Neural progenitor cell (in vitro differentiated cells): ENCODE measurements at regions not wholly inside any gene's neighbourhood (a gene's known extent, or its start where the extent isn't known, plus 50 kb on each side); places are given as distances from the start of the nearest gene placed in this dataset.

Experiments used
- DNase-seq: peaks from one replicate; pipeline ENCODE4 v3.0.0-alpha.2; 2016; ENCODE audit warnings: low spot score
- H2AFZ ChIP-seq: fragments of 200-600 bp; sonication (generic); replicated peaks from 2 replicates; pipeline ENCODE4 v1.6.1; 2016; ENCODE audit warnings: antibody characterized with exemption
- H3F3A ChIP-seq: fragments of 200-600 bp; sonication (generic); 2 replicates; pipeline ENCODE4 v1.6.1; 2016; ENCODE audit warnings: antibody characterized with exemption, low read depth
- H3K27ac ChIP-seq: fragments of 200-600 bp; sonication (generic); 2 replicates; pipeline ENCODE4 v1.5.1; 2016; ENCODE audit warnings: mild to moderate bottlenecking
- H3K27me3 ChIP-seq: fragments of 200-600 bp; sonication (generic); 2 replicates; pipeline ENCODE4 v1.6.1; 2016; ENCODE audit warnings: mild to moderate bottlenecking, moderate library complexity
- H3K36me3 ChIP-seq: fragments of 200-600 bp; sonication (generic); 2 replicates; pipeline ENCODE4 v1.5.1; 2016
- H3K4me1 ChIP-seq: fragments of 200-600 bp; sonication (generic); 2 replicates; pipeline ENCODE4 v1.6.1; 2016; ENCODE audit warnings: mixed run types
- H3K4me2 ChIP-seq: fragments of 200-600 bp; sonication (generic); 2 replicates; pipeline ENCODE4 v1.6.1; 2016
- H3K4me3 ChIP-seq: fragments of 200-600 bp; sonication (generic); 2 replicates; pipeline ENCODE4 v1.5.1; 2016
- H3K79me2 ChIP-seq: fragments of 200-600 bp; sonication (generic); 2 replicates; pipeline ENCODE4 v1.6.1; 2016; ENCODE audit warnings: low read depth
- H3K9ac ChIP-seq: fragments of 200-600 bp; sonication (generic); 2 replicates; pipeline ENCODE4 v1.6.1; 2016
- H3K9me3 ChIP-seq: fragments of 200-600 bp; sonication (generic); 2 replicates; pipeline ENCODE4 v1.5.1; 2016; ENCODE audit warnings: low read depth
- H4K20me1 ChIP-seq: fragments of 200-600 bp; sonication (generic); 2 replicates; pipeline ENCODE4 v1.6.1; 2016; ENCODE audit warnings: low read depth
- H3K27ac Mint-ChIP-seq: 3 replicates; pipeline ENCODE4 v1.8.0; 2021; ENCODE audit warnings: mixed read lengths
- H3K27me3 Mint-ChIP-seq: 2 replicates; pipeline ENCODE4 v1.8.0; 2022; ENCODE audit warnings: low read depth, mild to moderate bottlenecking, inconsistent platforms, moderate library complexity, mixed read lengths; ENCODE audit not compliant: insufficient read depth
- H3K36me3 Mint-ChIP-seq: 3 replicates; pipeline ENCODE4 v1.8.0; 2021; ENCODE audit warnings: mixed read lengths
- H3K4me1 Mint-ChIP-seq: 3 replicates; pipeline ENCODE4 v1.8.0; 2021; ENCODE audit warnings: mixed read lengths
- H3K4me3 Mint-ChIP-seq: 3 replicates; pipeline ENCODE4 v1.8.0; 2021; ENCODE audit warnings: mild to moderate bottlenecking, moderate library complexity, mixed read lengths
- H3K9me3 Mint-ChIP-seq: 3 replicates; pipeline ENCODE4 v1.8.0; 2020; ENCODE audit warnings: mixed read lengths
- CTCF ChIP-seq: fragments of 200-600 bp; sonication (generic); IDR thresholded peaks from 2 replicates; pipeline ENCODE4 v1.5.1; 2017; ENCODE audit warnings: antibody characterized with exemption, mild to moderate bottlenecking
- EZH2 ChIP-seq: fragments of 200-600 bp; sonication (generic); IDR thresholded peaks from 2 replicates; pipeline ENCODE4 v1.6.1; 2017; ENCODE audit warnings: antibody characterized with exemption, mild to moderate bottlenecking, moderate library complexity
- EZH2phosphoT487 ChIP-seq: fragments of 200-600 bp; sonication (generic); IDR thresholded peaks from 2 replicates; pipeline ENCODE4 v1.6.1; 2017; ENCODE audit warnings: antibody characterized with exemption

DNA sequence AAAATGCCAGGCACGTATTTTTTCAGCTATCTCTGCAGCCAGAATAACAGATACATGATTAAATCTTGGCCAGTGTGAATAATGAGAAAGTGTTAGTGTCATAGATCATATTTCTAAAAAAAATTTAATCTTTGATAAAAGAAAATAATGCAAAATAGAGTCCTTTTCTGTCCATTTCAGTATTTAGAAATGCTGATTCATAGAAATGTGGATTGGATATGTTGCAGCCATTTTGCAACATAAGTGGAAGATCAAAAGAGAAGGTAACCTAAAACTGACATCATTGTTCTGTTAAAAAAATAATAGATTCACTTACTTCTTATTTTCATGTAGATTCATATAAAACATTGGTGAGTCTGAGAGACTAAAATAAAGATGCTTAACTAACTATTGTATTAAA, 1010.3 kb downstream of the LRFN5 start:
- no peak overlapping the region for H3K4me2 ChIP-seq
- H2AFZ ChIP-seq: no peak overlapping the region
- Mint-ChIP-seq H3K4me3 (no peak overlapping the region), H3K9me3 (no peaks in the 10 kb centered on the region), H3K36me3 (no peaks in the 10 kb centered on the region), H3K27me3 (peaks cover 6% of the 10 kb centered on the region), H3K27ac (no peak overlapping the region), H3K4me1 (no peaks in the 10 kb centered on the region)
- H3K9ac ChIP-seq: no peak overlapping the region
- no peak overlapping the region for H3K4me3 ChIP-seq
- H3K9me3 ChIP-seq: no peaks in the 10 kb centered on the region
- no peak overlapping the region for H3K27ac ChIP-seq
- H3K79me2 ChIP-seq: no peaks in the 10 kb centered on the region
- TF ChIP-seq EZH2phosphoT487: no peak
- TF ChIP-seq CTCF: no peak
- TF ChIP-seq EZH2: no peak
- no peaks in the 10 kb centered on the region for H3K27me3 ChIP-seq
- no peaks in the 10 kb centered on the region for H4K20me1 ChIP-seq
- DNase-seq: no peak
- no peaks in the 10 kb centered on the region for H3F3A ChIP-seq
- H3K4me1 ChIP-seq: no peaks in the 10 kb centered on the region
- no peaks in the 10 kb centered on the region for H3K36me3 ChIP-seq

GRCh38 chr14:42606839-42607238, 1000.2 kb downstream of the LRFN5 start:
- H3K9ac ChIP-seq: no peak overlapping the region
- H4K20me1 ChIP-seq: no peaks in the 10 kb centered on the region
- Mint-ChIP-seq H3K4me1 (no peaks in the 10 kb centered on the region), H3K36me3 (no peaks in the 10 kb centered on the region), H3K27me3 (no peaks in the 10 kb centered on the region), H3K4me3 (no peak overlapping the region), H3K27ac (no peak overlapping the region), H3K9me3 (peaks cover 3% of the 10 kb centered on the region)
- H3K4me2 ChIP-seq: no peak overlapping the region
- H3K4me1 ChIP-seq: no peaks in the 10 kb centered on the region
- H3K4me3 ChIP-seq: no peak overlapping the region
- H3K79me2 ChIP-seq: no peaks in the 10 kb centered on the region
- no peak for TF ChIP-seq EZH2
- TF ChIP-seq EZH2phosphoT487: no peak
- TF ChIP-seq CTCF: no peak
- H3F3A ChIP-seq: no peaks in the 10 kb centered on the region
- no peaks in the 10 kb centered on the region for H3K9me3 ChIP-seq
- no peak overlapping the region for H3K27ac ChIP-seq
- H3K27me3 ChIP-seq: no peaks in the 10 kb centered on the region
- no peaks in the 10 kb centered on the region for H3K36me3 ChIP-seq
- DNase-seq: no peak
- no peak overlapping the region for H2AFZ ChIP-seq

DNA sequence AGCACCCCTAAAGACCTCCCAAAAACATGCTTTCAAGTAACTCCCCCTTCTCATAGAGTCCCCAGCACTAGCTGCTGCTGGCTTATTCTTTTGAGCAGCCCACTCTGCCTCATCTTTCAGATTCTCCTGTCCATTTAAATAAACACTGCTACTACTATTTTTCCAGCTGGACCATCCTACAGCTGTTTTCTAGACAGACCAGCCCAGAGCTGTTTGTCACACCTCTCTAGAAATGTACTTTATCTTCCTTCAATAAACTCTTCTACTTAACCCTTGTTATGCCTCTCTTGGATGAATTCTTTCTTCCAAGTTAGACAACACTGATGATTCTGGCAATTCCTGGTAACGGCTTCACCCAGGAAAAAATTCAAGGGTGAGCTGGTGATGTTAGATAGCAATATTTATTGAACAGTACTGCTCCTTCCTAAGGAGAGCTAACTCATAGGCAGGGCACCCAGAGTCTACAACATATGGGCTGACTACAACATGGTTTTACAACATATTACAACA, 995.7 kb downstream of the LRFN5 start:
- Histone ChIP-seq H3K4me2 (no peak overlapping the region), H3K4me1 (no peaks in the 10 kb centered on the region), H3K4me3 (no peak overlapping the region), H3K27ac (no peak overlapping the region), H4K20me1 (no peaks in the 10 kb centered on the region), H3K36me3 (no peaks in the 10 kb centered on the region), H3K9me3 (no peaks in the 10 kb centered on the region), H3K79me2 (no peaks in the 10 kb centered on the region), H2AFZ (no peak overlapping the region), H3K27me3 (no peaks in the 10 kb centered on the region), H3K9ac (no peak overlapping the region), H3F3A (no peaks in the 10 kb centered on the region)
- H3K36me3 Mint-ChIP-seq: no peaks in the 10 kb centered on the region
- no peak overlapping the region for H3K4me3 Mint-ChIP-seq
- TF ChIP-seq CTCF: no peak
- DNase-seq: no peak
- no peak overlapping the region for H3K27ac Mint-ChIP-seq
- no peaks in the 10 kb centered on the region for H3K27me3 Mint-ChIP-seq
- peaks cover 3% of the 10 kb centered on the region for H3K9me3 Mint-ChIP-seq
- no peaks in the 10 kb centered on the region for H3K4me1 Mint-ChIP-seq
